SK-N-MC (cell line): ENCODE measurements at regions not wholly inside any gene's neighbourhood (a gene's known extent, or its start where the extent isn't known, plus 50 kb on each side); places are given as distances from the start of the nearest gene placed in this dataset.

Experiments used
- DNase-seq: peaks from one replicate; pipeline ENCODE4 v3.0.0-alpha.2; 2011; ENCODE audit warnings: low read depth, low spot score
- H3K27ac ChIP-seq: fragments of 200-600 bp; sonication (generic); 2 replicates; pipeline ENCODE4 v1.5.1; 2016; ENCODE audit warnings: mixed run types
- H3K36me3 ChIP-seq: fragments of 200-600 bp; sonication (generic); 2 replicates; pipeline ENCODE4 v1.6.1; 2017; ENCODE audit warnings: antibody characterized with exemption, low read length, mixed read lengths; ENCODE audit not compliant: insufficient read depth
- H3K4me3 ChIP-seq: fragments of 200-600 bp; sonication (generic); 2 replicates; pipeline ENCODE4 v1.5.1; 2016
- H3K9ac ChIP-seq: fragments of 200-600 bp; sonication (generic); 2 replicates; pipeline ENCODE4 v1.8.0; 2017; ENCODE audit warnings: mixed run types, mixed read lengths; ENCODE audit not compliant: insufficient read length
- H3K9me3 ChIP-seq: fragments of 200-600 bp; sonication (generic); 2 replicates; pipeline ENCODE4 v1.6.1; 2017; ENCODE audit warnings: low read depth, mild to moderate bottlenecking, antibody characterized with exemption, low read length, moderate library complexity, mixed read lengths
- EZH2 ChIP-seq: fragments of 200-600 bp; sonication (generic); IDR thresholded peaks from one replicate; pipeline ENCODE4 v1.6.1; 2017; ENCODE audit warnings: antibody characterized with exemption
- FOXP2 ChIP-seq: optimal IDR thresholded peaks from 2 replicates; pipeline ENCODE3; 2011; ENCODE audit warnings: mild to moderate bottlenecking, moderate library complexity; ENCODE audit not compliant: insufficient read depth; ENCODE audit errors: extremely low read length, control extremely low read depth
- POLR2AphosphoS5 ChIP-seq: IDR thresholded peaks from 2 replicates; pipeline ENCODE4 v1.6.1; 2012; ENCODE audit warnings: mild to moderate bottlenecking, low read depth, low read length, borderline replicate concordance

GRCh38 chr2:181772777-181773176 is 92.5 kb upstream of the NEUROD1 start:
- Histone ChIP-seq H3K9ac (no peak overlapping the region), H3K4me3 (no peak overlapping the region), H3K27ac (no peak overlapping the region), H3K9me3 (no peaks in the 10 kb centered on the region), H3K36me3 (no peaks in the 10 kb centered on the region)
- no peak for TF ChIP-seq POLR2AphosphoS5
- TF ChIP-seq FOXP2: no peak
- no peak for TF ChIP-seq EZH2
- no peak for DNase-seq

DNA sequence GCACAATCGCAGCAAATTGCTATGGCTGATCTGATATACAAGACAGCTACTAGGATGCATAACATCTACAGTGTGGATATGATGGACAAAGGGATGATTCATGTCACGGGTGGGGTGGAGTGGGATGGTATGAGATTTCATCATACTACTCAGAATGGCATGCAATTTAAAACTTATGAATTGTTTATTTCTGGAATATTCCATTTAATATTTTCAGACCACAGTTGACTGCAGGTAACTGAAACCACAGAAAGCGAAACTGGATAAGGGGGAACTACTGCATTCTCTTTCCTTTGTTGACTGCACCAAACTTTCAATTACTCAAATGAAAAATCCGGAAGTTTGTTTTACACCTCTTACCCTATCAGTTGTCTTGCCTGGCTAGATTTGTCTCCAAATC is 94.4 kb upstream of the NEUROD1 start:
- H3K9ac ChIP-seq: no peak overlapping the region
- H3K27ac ChIP-seq: no peak overlapping the region
- no peak for DNase-seq
- H3K36me3 ChIP-seq: no peaks in the 10 kb centered on the region
- no peaks in the 10 kb centered on the region for H3K9me3 ChIP-seq
- no peak overlapping the region for H3K4me3 ChIP-seq
- no peak for TF ChIP-seq POLR2AphosphoS5
- TF ChIP-seq EZH2: no peak
- no peak for TF ChIP-seq FOXP2

DNA sequence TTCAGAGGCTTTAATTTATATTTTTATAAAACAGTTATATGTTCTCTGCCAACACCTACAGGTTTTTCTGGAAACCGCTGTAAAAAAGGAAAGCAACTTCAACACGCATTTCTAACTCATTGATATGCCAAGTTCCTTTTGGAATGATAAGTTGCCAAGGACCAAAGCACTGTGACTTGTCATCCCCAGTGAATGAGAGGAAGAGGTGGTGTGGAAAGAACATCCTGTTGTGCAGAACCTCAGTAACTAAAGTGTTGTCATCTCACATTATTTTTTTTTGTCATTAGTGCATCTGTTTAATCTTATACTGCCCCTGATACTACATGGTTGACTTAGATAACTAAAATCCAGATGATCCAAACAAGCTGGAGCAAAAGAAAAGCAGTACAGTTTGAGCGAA is 96.0 kb upstream of the NEUROD1 start:
- TF ChIP-seq POLR2AphosphoS5 (no peak), EZH2 (no peak), FOXP2 (no peak)
- H3K36me3 ChIP-seq: no peaks in the 10 kb centered on the region
- no peak overlapping the region for H3K4me3 ChIP-seq
- no peak overlapping the region for H3K27ac ChIP-seq
- H3K9me3 ChIP-seq: no peaks in the 10 kb centered on the region
- H3K9ac ChIP-seq: no peak overlapping the region
- DNase-seq: no peak

- no peak overlapping the region for H3K9ac ChIP-seq
These were observed 97.4 kb upstream of the NEUROD1 start for GRCh38 chr2:181777734-181778133.

GRCh38 chr2:181778621-181779201 is 98.4 kb upstream of the NEUROD1 start:
- H3K27ac ChIP-seq: peak overlapping the region; percentile 96
- no peak for DNase-seq
- H3K36me3 ChIP-seq: no peaks in the 10 kb centered on the region
- no peak for TF ChIP-seq POLR2AphosphoS5
- no peak for TF ChIP-seq FOXP2
- no peak for TF ChIP-seq EZH2
- H3K9me3 ChIP-seq: no peaks in the 10 kb centered on the region
- H3K9ac ChIP-seq: no peak overlapping the region
- H3K4me3 ChIP-seq: peak overlapping the region; percentile 12; the same call in 1 of the 2 replicates

More at GRCh38 chr2:181777734-181778133, 97.4 kb upstream of the NEUROD1 start:
- Histone ChIP-seq H3K4me3 (no peak overlapping the region), H3K36me3 (no peaks in the 10 kb centered on the region), H3K9me3 (no peaks in the 10 kb centered on the region), H3K27ac (no peak overlapping the region)
- TF ChIP-seq EZH2 (no peak), POLR2AphosphoS5 (no peak), FOXP2 (no peak)
- DNase-seq: no peak

GRCh38 chr2:181779288-181780021 is 99.1 kb upstream of the NEUROD1 start:
- Histone ChIP-seq H3K4me3 (peak overlapping the region; percentile 65), H3K9me3 (no peaks in the 10 kb centered on the region), H3K36me3 (no peaks in the 10 kb centered on the region), H3K9ac (peak overlapping the region; percentile 13), H3K27ac (peak overlapping the region; percentile 96)
- TF ChIP-seq POLR2AphosphoS5 (peak; percentile 75; the same call in 1 of the 2 replicates), FOXP2 (no peak)
- DNase-seq: peak; percentile 94

DNA sequence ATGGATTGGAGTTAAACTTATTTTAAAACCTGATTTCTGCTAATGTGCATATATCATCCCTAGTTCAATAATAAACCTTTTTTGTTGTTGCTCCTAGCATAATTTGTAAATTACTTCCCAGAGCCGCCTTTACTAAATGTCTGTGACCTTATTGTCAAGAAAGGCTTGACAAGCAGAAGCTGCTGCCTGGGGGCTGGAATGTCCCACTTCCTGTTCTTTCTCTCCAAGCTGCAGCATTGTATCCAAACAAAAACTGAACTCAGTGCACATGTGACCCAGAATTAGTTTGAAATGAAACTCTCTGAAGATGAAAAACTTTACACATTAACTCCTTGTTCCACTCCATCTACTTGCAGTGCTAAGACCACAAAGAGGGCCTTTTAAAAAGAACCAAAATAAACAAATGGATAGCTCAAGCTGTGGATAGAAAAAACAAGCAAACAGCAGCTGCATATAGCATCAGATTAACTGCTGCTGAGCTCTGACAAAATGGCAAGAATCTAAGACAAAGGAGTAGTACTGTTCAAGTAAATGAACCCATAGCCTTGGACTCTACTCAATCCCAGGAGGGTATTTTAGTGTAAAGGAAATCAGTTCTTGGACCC is 99.8 kb upstream of the NEUROD1 start:
- Histone ChIP-seq H3K4me3 (peak overlapping the region; percentile 65), H3K27ac (peak overlapping the region; percentile 96), H3K9me3 (no peaks in the 10 kb centered on the region), H3K36me3 (no peaks in the 10 kb centered on the region), H3K9ac (peak overlapping the region; percentile 13)
- peak; percentile 93 for DNase-seq
- TF ChIP-seq FOXP2 (peak; percentile 74), POLR2AphosphoS5 (no peak; the same call in 1 of the 2 replicates), EZH2 (no peak)

DNA sequence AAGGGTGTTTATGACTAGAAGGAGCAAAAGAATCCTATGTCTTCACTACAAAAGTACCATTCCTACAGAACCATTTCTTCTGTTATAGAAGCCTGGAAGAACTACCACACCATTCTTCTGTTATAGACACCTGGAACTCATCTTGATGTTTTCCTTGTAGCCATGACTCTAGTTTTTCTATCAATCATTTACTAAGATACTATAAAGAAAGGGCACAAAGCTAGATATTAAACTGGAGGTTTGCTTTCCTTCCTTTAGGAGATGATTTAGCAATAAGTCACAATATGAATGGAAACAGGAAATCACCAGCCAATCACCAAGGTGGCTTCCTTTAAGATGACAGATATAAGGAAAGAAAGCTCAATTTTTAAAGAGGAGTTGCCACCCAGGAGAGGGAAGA is 100.3 kb upstream of the NEUROD1 start:
- TF ChIP-seq POLR2AphosphoS5 (no peak), EZH2 (no peak), FOXP2 (no peak)
- peak overlapping the region; percentile 96 for H3K27ac ChIP-seq
- H3K9ac ChIP-seq: no peak overlapping the region
- no peaks in the 10 kb centered on the region for H3K36me3 ChIP-seq
- H3K9me3 ChIP-seq: no peaks in the 10 kb centered on the region
- H3K4me3 ChIP-seq: peak overlapping the region; percentile 65
- no peak for DNase-seq
